ENCODE measurements at regions not wholly inside any gene's neighbourhood (a gene's known extent, or its start where the extent isn't known, plus 50 kb on each side); places are given as distances from the start of the nearest gene placed in this dataset.

- no peaks in the 10 kb centered on the region for H3K79me2 ChIP-seq (ENCODE audit: insufficient read depth, low read length)
- H3K27me3 ChIP-seq (ENCODE audit: insufficient read depth, low read length) = no peaks in the 10 kb centered on the region
- no peak overlapping the region for H3K4me3 ChIP-seq (replicated peaks in 1 of 2; ENCODE audit: low read depth in 1 of 2, low read length in 2 of 2)
- no peak for ATAC-seq
- TF ChIP-seq EGR1 (IDR thresholded peaks at IDR 0.05; ENCODE audit: low read depth) (no peak), POLR2A (IDR thresholded peaks at IDR 0.05; ENCODE audit: borderline replicate concordance, extremely low read depth, insufficient read depth, insufficient read length) (no peak), ELF1 (IDR thresholded peaks at IDR 0.05; ENCODE audit: borderline replicate concordance, low read depth) (no peak), FOSL1 (IDR thresholded peaks at IDR 0.05; ENCODE audit: low read depth) (no peak)
- H3K9me3 ChIP-seq (ENCODE audit: control insufficient read depth in 1 of 2, insufficient read depth in 1 of 2, low read depth in 1 of 2, low read length in 2 of 2) = peaks cover under 1 to 6% of the 10 kb centered on the region in 2 experiments; a peak in 2 of 4 replicates
- no peaks in the 10 kb centered on the region for H3K4me1 ChIP-seq (ENCODE audit: control insufficient read depth in 1 of 2, insufficient read depth in 2 of 2, low read length in 2 of 2)
- CTCF ChIA-PET = no interaction called here
- no peak overlapping the region for H3K9ac ChIP-seq (ENCODE audit: low read length)
- H3K9me2 ChIP-seq (ENCODE audit: insufficient read depth) = no peaks in the 10 kb centered on the region
- H2AFZ ChIP-seq (ENCODE audit: low read depth, low read length, poor library complexity, severe bottlenecking) = no peak overlapping the region
- H3K27ac ChIP-seq (ENCODE audit: low read depth, low read length) = no peak overlapping the region
- intact Hi-C loops (cut with micrococcal nuclease) = no loop called here
- no peak for DNase-seq (ENCODE audit: low read depth, low spot score)
- RAD21 ChIA-PET (ENCODE audit: low non-redundant PET in 1 of 2, low total read pairs in 2 of 2, uncharacterized antibody in 2 of 2, unreplicated experiment in 2 of 2) = no interaction called here
- no peaks in the 10 kb centered on the region for H4K20me1 ChIP-seq (ENCODE audit: insufficient read depth)
- H3K4me2 ChIP-seq (ENCODE audit: low read length) = no peak overlapping the region
- no peaks in the 10 kb centered on the region for H3K36me3 ChIP-seq (ENCODE audit: control insufficient read depth in 1 of 2, insufficient read depth in 2 of 2, low read length in 2 of 2)
- BruUV-seq (replicated peaks) = no TSS peak
- POLR2A ChIA-PET = no interaction called here
These were observed 299.4 kb upstream of the VSTM2A start for GRCh38 chr7:54242776-54243175.

DNA sequence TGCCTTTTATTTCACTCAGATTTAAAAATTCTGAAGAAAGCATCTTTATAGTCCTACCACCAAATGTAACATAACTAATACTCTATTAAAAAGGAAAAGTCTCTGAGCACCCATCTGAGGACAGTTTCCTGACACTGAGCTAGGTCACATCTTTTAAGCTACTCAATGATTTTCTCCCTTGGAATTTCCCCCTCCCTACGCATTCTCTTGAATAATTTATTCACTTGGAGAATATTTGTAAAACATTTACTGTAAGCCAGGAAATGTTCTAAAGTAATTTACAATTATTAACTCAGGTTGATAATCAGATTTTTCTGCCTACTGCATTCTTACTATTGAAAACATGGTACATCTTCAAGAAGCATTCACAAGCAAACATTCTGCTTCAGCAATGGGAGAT lies 297.2 kb upstream of the VSTM2A start:
- CTCF ChIA-PET = no interaction called here
- TF ChIP-seq EZH2phosphoT487 (IDR thresholded peaks at IDR 0.05; ENCODE audit: borderline replicate concordance) (no peak), FOSL1 (IDR thresholded peaks at IDR 0.05; ENCODE audit: low read depth) (no peak), YY1 (IDR thresholded peaks at IDR 0.05; ENCODE audit: extremely low read depth, insufficient replicate concordance, low read depth, low read length) (no peak), ELF1 (IDR thresholded peaks at IDR 0.05; ENCODE audit: borderline replicate concordance, low read depth) (no peak), EGR1 (IDR thresholded peaks at IDR 0.05; ENCODE audit: low read depth) (no peak), SRF (IDR thresholded peaks at IDR 0.05; ENCODE audit: low read depth) (no peak), CEBPB (IDR thresholded peaks at IDR 0.05; ENCODE audit: low read depth) (no peak)
- TF ChIP-seq, protein P1, sequence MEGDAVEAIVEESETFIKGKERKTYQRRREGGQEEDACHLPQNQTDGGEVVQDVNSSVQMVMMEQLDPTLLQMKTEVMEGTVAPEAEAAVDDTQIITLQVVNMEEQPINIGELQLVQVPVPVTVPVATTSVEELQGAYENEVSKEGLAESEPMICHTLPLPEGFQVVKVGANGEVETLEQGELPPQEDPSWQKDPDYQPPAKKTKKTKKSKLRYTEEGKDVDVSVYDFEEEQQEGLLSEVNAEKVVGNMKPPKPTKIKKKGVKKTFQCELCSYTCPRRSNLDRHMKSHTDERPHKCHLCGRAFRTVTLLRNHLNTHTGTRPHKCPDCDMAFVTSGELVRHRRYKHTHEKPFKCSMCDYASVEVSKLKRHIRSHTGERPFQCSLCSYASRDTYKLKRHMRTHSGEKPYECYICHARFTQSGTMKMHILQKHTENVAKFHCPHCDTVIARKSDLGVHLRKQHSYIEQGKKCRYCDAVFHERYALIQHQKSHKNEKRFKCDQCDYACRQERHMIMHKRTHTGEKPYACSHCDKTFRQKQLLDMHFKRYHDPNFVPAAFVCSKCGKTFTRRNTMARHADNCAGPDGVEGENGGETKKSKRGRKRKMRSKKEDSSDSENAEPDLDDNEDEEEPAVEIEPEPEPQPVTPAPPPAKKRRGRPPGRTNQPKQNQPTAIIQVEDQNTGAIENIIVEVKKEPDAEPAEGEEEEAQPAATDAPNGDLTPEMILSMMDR (IDR thresholded peaks at IDR 0.05 in 2 of 3, conservative IDR thresholded peaks at IDR 0.05 in 1 of 3; ENCODE audit: borderline replicate concordance in 1 of 3, insufficient read depth in 1 of 3, low read depth in 2 of 3, low read length in 2 of 3) = no peak
- TF ChIP-seq, protein P2, sequence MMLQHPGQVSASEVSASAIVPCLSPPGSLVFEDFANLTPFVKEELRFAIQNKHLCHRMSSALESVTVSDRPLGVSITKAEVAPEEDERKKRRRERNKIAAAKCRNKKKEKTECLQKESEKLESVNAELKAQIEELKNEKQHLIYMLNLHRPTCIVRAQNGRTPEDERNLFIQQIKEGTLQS (IDR thresholded peaks at IDR 0.05) = no peak
- TF ChIP-seq, protein P3, sequence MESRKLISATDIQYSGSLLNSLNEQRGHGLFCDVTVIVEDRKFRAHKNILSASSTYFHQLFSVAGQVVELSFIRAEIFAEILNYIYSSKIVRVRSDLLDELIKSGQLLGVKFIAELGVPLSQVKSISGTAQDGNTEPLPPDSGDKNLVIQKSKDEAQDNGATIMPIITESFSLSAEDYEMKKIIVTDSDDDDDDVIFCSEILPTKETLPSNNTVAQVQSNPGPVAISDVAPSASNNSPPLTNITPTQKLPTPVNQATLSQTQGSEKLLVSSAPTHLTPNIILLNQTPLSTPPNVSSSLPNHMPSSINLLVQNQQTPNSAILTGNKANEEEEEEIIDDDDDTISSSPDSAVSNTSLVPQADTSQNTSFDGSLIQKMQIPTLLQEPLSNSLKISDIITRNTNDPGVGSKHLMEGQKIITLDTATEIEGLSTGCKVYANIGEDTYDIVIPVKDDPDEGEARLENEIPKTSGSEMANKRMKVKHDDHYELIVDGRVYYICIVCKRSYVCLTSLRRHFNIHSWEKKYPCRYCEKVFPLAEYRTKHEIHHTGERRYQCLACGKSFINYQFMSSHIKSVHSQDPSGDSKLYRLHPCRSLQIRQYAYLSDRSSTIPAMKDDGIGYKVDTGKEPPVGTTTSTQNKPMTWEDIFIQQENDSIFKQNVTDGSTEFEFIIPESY (IDR thresholded peaks at IDR 0.05; ENCODE audit: extremely low read depth, insufficient replicate concordance, low read length) = no peak
- ATAC-seq (no peak), DNase-seq (ENCODE audit: low read depth, low spot score) (no peak)
- RAD21 ChIA-PET (ENCODE audit: low non-redundant PET in 1 of 2, low total read pairs in 2 of 2, uncharacterized antibody in 2 of 2, unreplicated experiment in 2 of 2) = no interaction called here
- Histone ChIP-seq H3K36me3 (ENCODE audit: control insufficient read depth in 1 of 2, insufficient read depth in 2 of 2, low read length in 2 of 2) (no peaks in the 10 kb centered on the region), H3K27me3 (ENCODE audit: insufficient read depth, low read length) (no peaks in the 10 kb centered on the region), H2AFZ (ENCODE audit: low read depth, low read length, poor library complexity, severe bottlenecking) (no peak overlapping the region), H3K9me2 (ENCODE audit: insufficient read depth) (no peaks in the 10 kb centered on the region), H3K4me2 (ENCODE audit: low read length) (no peak overlapping the region), H3K4me3 (replicated peaks in 1 of 2; ENCODE audit: low read depth in 1 of 2, low read length in 2 of 2) (no peak overlapping the region), H3K79me2 (ENCODE audit: insufficient read depth, low read length) (no peaks in the 10 kb centered on the region), H3K4me1 (ENCODE audit: control insufficient read depth in 1 of 2, insufficient read depth in 2 of 2, low read length in 2 of 2) (no peaks in the 10 kb centered on the region), H3K27ac (ENCODE audit: low read depth, low read length) (no peak overlapping the region), H4K20me1 (ENCODE audit: insufficient read depth) (no peaks in the 10 kb centered on the region), H3K9me3 (ENCODE audit: control insufficient read depth in 1 of 2, insufficient read depth in 1 of 2, low read depth in 1 of 2, low read length in 2 of 2) (peaks cover 6 to 9% of the 10 kb centered on the region in 2 experiments; a peak in 2 of 4 replicates), H3K9ac (ENCODE audit: low read length) (no peak overlapping the region)
- POLR2A ChIA-PET = no interaction called here
- intact Hi-C loops (cut with micrococcal nuclease) = no loop called here
- no TSS peak for BruUV-seq (replicated peaks)

Measured in HCT116 (cell line).